ENCODE measurements at regions not wholly inside any gene's neighbourhood (a gene's known extent, or its start where the extent isn't known, plus 50 kb on each side); places are given as distances from the start of the nearest gene placed in this dataset.
"Not testable (repeated sequence)": the region's sequence is repeated elsewhere in the genome, so short reads cannot be mapped to it uniquely, and the experiment has no call there.

GRCh38 chr3:66552846-66553245 is 52.0 kb upstream of the LRIG1 start:
- DNase-seq (ENCODE audit: low read depth, low spot score), result no peak

GRCh38 chr3:66553441-66554113 is 52.8 kb upstream of the LRIG1 start:
- no peak for DNase-seq (ENCODE audit: low read depth, low spot score)

- DNase-seq (ENCODE audit: low read depth, low spot score), result peak; percentile 32
These were observed 53.4 kb upstream of the LRIG1 start for GRCh38 chr3:66554178-66554577.

- DNase-seq (ENCODE audit: low read depth, low spot score), result no peak
These were observed 54.5 kb upstream of the LRIG1 start for GRCh38 chr3:66555214-66555844.

- DNase-seq (ENCODE audit: low read depth, low spot score), result no peak
These were observed 56.3 kb upstream of the LRIG1 start for GRCh38 chr3:66557170-66557569.

GRCh38 chr3:66559924-66560323 is 59.1 kb upstream of the LRIG1 start:
- DNase-seq (ENCODE audit: low read depth, low spot score), result not testable (repeated sequence)

GRCh38 chr3:66561367-66561766 is 60.5 kb upstream of the LRIG1 start:
- DNase-seq (ENCODE audit: low read depth, low spot score), result no peak

- DNase-seq (ENCODE audit: low read depth, low spot score), result peak; percentile 17
These were observed 64.5 kb upstream of the LRIG1 start for GRCh38 chr3:66565301-66565700.

- DNase-seq (ENCODE audit: low read depth, low spot score), result peak; percentile 71
These were observed 66.3 kb upstream of the LRIG1 start for GRCh38 chr3:66567077-66567476.

GRCh38 chr3:66572090-66572675 is 71.4 kb upstream of the LRIG1 start:
- DNase-seq (ENCODE audit: low read depth, low spot score), result no peak

- no peak for DNase-seq (ENCODE audit: low read depth, low spot score)
These were observed 72.3 kb upstream of the LRIG1 start for GRCh38 chr3:66572938-66573710.

- DNase-seq (ENCODE audit: low read depth, low spot score), result no peak
These were observed 73.3 kb upstream of the LRIG1 start for GRCh38 chr3:66574091-66574490.

- peak; percentile 22 for DNase-seq (ENCODE audit: low read depth, low spot score)
These were observed 76.8 kb upstream of the LRIG1 start for GRCh38 chr3:66577426-66578203.

GRCh38 chr3:66581256-66581655 is 80.4 kb upstream of the LRIG1 start:
- DNase-seq (ENCODE audit: low read depth, low spot score), result no peak

GRCh38 chr3:66582721-66583423 is 82.0 kb upstream of the LRIG1 start:
- peak; percentile 59 for DNase-seq (ENCODE audit: low read depth, low spot score)

GRCh38 chr3:66583424-66584040 is 82.7 kb upstream of the LRIG1 start:
- no peak for DNase-seq (ENCODE audit: low read depth, low spot score)

- no peak for DNase-seq (ENCODE audit: low read depth, low spot score)
These were observed 84.8 kb upstream of the LRIG1 start for GRCh38 chr3:66585520-66586095.

GRCh38 chr3:66586853-66587252 is 86.0 kb upstream of the LRIG1 start:
- DNase-seq (ENCODE audit: low read depth, low spot score), result no peak

- no peak for DNase-seq (ENCODE audit: low read depth, low spot score)
These were observed 87.6 kb upstream of the LRIG1 start for GRCh38 chr3:66588340-66588847.
